Esophagus muscularis mucosa (tissue), 3 donors: ENCODE measurements at regions not wholly inside any gene's neighbourhood (a gene's known extent, or its start where the extent isn't known, plus 50 kb on each side); places are given as distances from the start of the nearest gene placed in this dataset.

ENCODE experiments used
- CTCF ChIP-seq, 3 experiments: fragments of 200-600 bp in 2 of 3; fragments of 450-650 bp in 1 of 3; sonication (generic) in 2 of 3; IDR thresholded peaks; one replicate each; pipeline ENCODE4 v1.5.1; 2017 to 2019; ENCODE audit warnings: antibody characterized with exemption in 3 of 3, mild to moderate bottlenecking in 2 of 3, moderate library complexity in 1 of 3
- EP300 ChIP-seq: sonication (generic); formaldehyde crosslinking; IDR thresholded peaks from one replicate; pipeline ENCODE4 v1.6.1; 2017; ENCODE audit warnings: antibody characterized with exemption

- TF ChIP-seq EP300: no peak
- TF ChIP-seq CTCF (IDR thresholded peaks at IDR 0.05): no peak
Observed at GRCh38 chr15:66641485-66642315, 60.3 kb upstream of the SMAD6 start.
